Right cardiac atrium (tissue), 5 donors: ENCODE measurements at regions not wholly inside any gene's neighbourhood (a gene's known extent, or its start where the extent isn't known, plus 50 kb on each side); places are given as distances from the start of the nearest gene placed in this dataset.
"Not testable (repeated sequence)": the region's sequence is repeated elsewhere in the genome, so short reads cannot be mapped to it uniquely, and the experiment has no call there.

Experiments used
- ATAC-seq, 2 donors: fragments of 200-7000 bp; cut with Tn5 transposase; one replicate each; pipeline versions ENCODE4 v1.8.0 to v1.9.1; 2020; ENCODE audit warnings: moderate library complexity in 2 of 2, mild to moderate bottlenecking in 1 of 2
- DNase-seq, 3 donors: peaks; one replicate each; pipeline ENCODE4 v3.0.0-alpha.2; 2020
- H3K27ac ChIP-seq: one replicate; pipeline ENCODE4 v1.5.1; 2013; ENCODE audit warnings: mild to moderate bottlenecking, low read length, control low read depth, moderate library complexity
- H3K27me3 ChIP-seq: one replicate; pipeline ENCODE4 v1.6.1; 2013; ENCODE audit not compliant: control insufficient read depth, insufficient read depth
- H3K4me1 ChIP-seq: one replicate; pipeline ENCODE4 v1.6.1; 2013; ENCODE audit warnings: low read length; ENCODE audit not compliant: control insufficient read depth, insufficient read depth
- H3K4me3 ChIP-seq: one replicate; pipeline ENCODE4 v1.5.1; 2013; ENCODE audit warnings: low read length, control low read depth
- H3K9me3 ChIP-seq: one replicate; pipeline ENCODE4 v1.6.1; 2013; ENCODE audit warnings: low read length; ENCODE audit not compliant: control insufficient read depth
- WGBS: extraction: QIAGEN DNeasy Blood & Tissue Kit; methylation state at CpG from one replicate; pipeline ENCODE4 v1.1.7; 2013; 5-methylcytosine and 5-hydroxymethylcytosine counted together
- intact Hi-C, 4 donors: fragments of 100-400 bp; cut with DNase I; formaldehyde crosslinking; loops; one replicate each; pipeline versions ENCODE4 v1.11.0 to v1.14.0; 2022 to 2023
- donor health status: healthy with polysubstance abuse.
- donor health status: DM: no; HTN: yes; CAD: no.
- donor health status: DM: no; HTN: no; CAD: no.
- donor health status: DM: no; HTN: yes; CAD: no; lungs with severe emphysema.
- donor health status: DM: yes; HTN: yes; CAD: no.

- DNase-seq (no peak), ATAC-seq (no peak)
- Histone ChIP-seq H3K4me3 (no peak overlapping the region), H3K4me1 (no peaks in the 10 kb centered on the region), H3K27ac (no peak overlapping the region), H3K9me3 (no peaks in the 10 kb centered on the region), H3K27me3 (no peaks in the 10 kb centered on the region)
- intact Hi-C loops: loop anchor here in 1 of 4 donors (2.0 to 10.0 kb wide), 2 partner anchors 34 to 1540 kb away; partner anchors contain the start of gene NRP2
- 92% methylated on average over 3 of the region's 3 CpGs for WGBS
Measured at GRCh38 chr2:204144492-204144891, 207.9 kb downstream of the ICOS start.

GRCh38 chr2:204145263-204145751 lies 208.7 kb downstream of the ICOS start:
- peak overlapping the region; percentile 29 for H3K27ac ChIP-seq
- intact Hi-C loops: loop anchor here in 1 of 4 donors (2.0 to 10.0 kb wide), 2 partner anchors 33 to 1539 kb away; partner anchors contain the start of gene NRP2
- DNase-seq (peak; percentile 72 to 88 (median 88)), ATAC-seq (peak; percentile 95 to 98)
- no peaks in the 10 kb centered on the region for H3K27me3 ChIP-seq
- no peaks in the 10 kb centered on the region for H3K4me1 ChIP-seq
- H3K4me3 ChIP-seq: peak overlapping the region; percentile 91
- H3K9me3 ChIP-seq: no peaks in the 10 kb centered on the region
- 5% methylated on average over 13 of the region's 13 CpGs for WGBS

GRCh38 chr2:204145791-204146190 lies 209.2 kb downstream of the ICOS start:
- H3K9me3 ChIP-seq: no peaks in the 10 kb centered on the region
- intact Hi-C loops: loop anchor here in 1 of 4 donors (2.0 to 10.0 kb wide), 2 partner anchors 33 to 1539 kb away; partner anchors contain the start of gene NRP2
- peak overlapping the region; percentile 91 for H3K4me3 ChIP-seq
- H3K27me3 ChIP-seq: no peaks in the 10 kb centered on the region
- peak in 1 of 3 donors; percentile 23 for DNase-seq
- no peaks in the 10 kb centered on the region for H3K4me1 ChIP-seq
- 15% methylated on average over 8 of the region's 8 CpGs for WGBS
- peak overlapping the region; percentile 51 for H3K27ac ChIP-seq
- peak; percentile 52 to 77 for ATAC-seq

- not testable (repeated sequence) for H3K27me3 ChIP-seq, H3K27ac ChIP-seq, H3K9me3 ChIP-seq, H3K4me1 ChIP-seq, DNase-seq, ATAC-seq, H3K4me3 ChIP-seq
- intact Hi-C loops: loop anchor here in 1 of 4 donors (10.0 kb wide), 1 partner anchor 1538 kb away; the partner anchor contains the start of gene NRP2
- 100% methylated on average over 2 of the region's 2 CpGs for WGBS
Measured at GRCh38 chr2:204147040-204147439, 210.5 kb downstream of the ICOS start.

- Histone ChIP-seq H3K4me3 (no peak overlapping the region), H3K9me3 (no peaks in the 10 kb centered on the region), H3K4me1 (no peaks in the 10 kb centered on the region), H3K27me3 (no peaks in the 10 kb centered on the region), H3K27ac (no peak overlapping the region)
- intact Hi-C loops: no loop called here
- ATAC-seq (no peak), DNase-seq (no peak)
- 90% methylated on average over 7 of the region's 7 CpGs for WGBS
Measured at GRCh38 chr2:204150721-204151120, 214.2 kb downstream of the ICOS start.

GRCh38 chr2:204152616-204153015 lies 216.1 kb downstream of the ICOS start:
- peak; percentile 22 to 48 for ATAC-seq
- Histone ChIP-seq H3K9me3 (no peaks in the 10 kb centered on the region), H3K27ac (no peak overlapping the region), H3K4me3 (no peak overlapping the region), H3K4me1 (no peaks in the 10 kb centered on the region), H3K27me3 (no peaks in the 10 kb centered on the region)
- WGBS: 21% methylated on average over 3 of the region's 3 CpGs
- intact Hi-C loops: no loop called here
- DNase-seq: no peak

GRCh38 chr2:204154863-204155262 lies 218.3 kb downstream of the ICOS start:
- intact Hi-C loops: no loop called here
- Histone ChIP-seq H3K27ac (no peak overlapping the region), H3K27me3 (no peaks in the 10 kb centered on the region), H3K4me1 (no peaks in the 10 kb centered on the region), H3K9me3 (no peaks in the 10 kb centered on the region), H3K4me3 (no peak overlapping the region)
- DNase-seq (no peak), ATAC-seq (no peak)
- WGBS: 86% methylated on average over 3 of the region's 3 CpGs

- intact Hi-C loops: no loop called here
- H3K4me1 ChIP-seq: no peaks in the 10 kb centered on the region
- no peak for ATAC-seq
- 74% methylated on average over 1 of the region's 1 CpG for whole genome bisulfite sequencing
- no peak overlapping the region for H3K27ac ChIP-seq
- no peak for DNase-seq
- H3K27me3 ChIP-seq: no peaks in the 10 kb centered on the region
- no peaks in the 10 kb centered on the region for H3K9me3 ChIP-seq
- H3K4me3 ChIP-seq: no peak overlapping the region
Measured at GRCh38 chr2:204156456-204156855, 219.9 kb downstream of the ICOS start.

- no peak overlapping the region for H3K4me3 ChIP-seq
- intact Hi-C loops: no loop called here
- H3K27me3 ChIP-seq: no peaks in the 10 kb centered on the region
- ATAC-seq: no peak
- no peak overlapping the region for H3K27ac ChIP-seq
- H3K9me3 ChIP-seq: no peaks in the 10 kb centered on the region
- DNase-seq: no peak
- H3K4me1 ChIP-seq: no peaks in the 10 kb centered on the region
Measured at GRCh38 chr2:204157684-204158083, 221.1 kb downstream of the ICOS start.

- DNase-seq (no peak), ATAC-seq (no peak)
- Histone ChIP-seq H3K27ac (no peak overlapping the region), H3K4me3 (no peak overlapping the region), H3K27me3 (no peaks in the 10 kb centered on the region), H3K9me3 (no peaks in the 10 kb centered on the region), H3K4me1 (no peaks in the 10 kb centered on the region)
- intact Hi-C loops: no loop called here
- 69% methylated on average over 3 of the region's 3 CpGs for WGBS
Measured at GRCh38 chr2:204159526-204159925, 223.0 kb downstream of the ICOS start.

- Histone ChIP-seq H3K4me1 (no peaks in the 10 kb centered on the region), H3K27me3 (no peaks in the 10 kb centered on the region), H3K9me3 (no peaks in the 10 kb centered on the region), H3K4me3 (no peak overlapping the region), H3K27ac (no peak overlapping the region)
- intact Hi-C loops: no loop called here
- ATAC-seq (no peak), DNase-seq (no peak)
Measured at GRCh38 chr2:204160989-204161388, 224.4 kb downstream of the ICOS start.

GRCh38 chr2:204161886-204162285 lies 225.3 kb downstream of the ICOS start:
- Histone ChIP-seq H3K27me3 (no peaks in the 10 kb centered on the region), H3K4me1 (no peaks in the 10 kb centered on the region), H3K9me3 (no peaks in the 10 kb centered on the region), H3K4me3 (no peak overlapping the region), H3K27ac (no peak overlapping the region)
- 83% methylated on average over 3 of the region's 3 CpGs for WGBS
- DNase-seq (no peak), ATAC-seq (no peak)
- intact Hi-C loops: no loop called here
